Fibroblast of villous mesenchyme (primary cell): ENCODE measurements at regions not wholly inside any gene's neighbourhood (a gene's known extent, or its start where the extent isn't known, plus 50 kb on each side); places are given as distances from the start of the nearest gene placed in this dataset.

ENCODE experiments used
- DNase-seq: peaks from one replicate; pipeline ENCODE4 v3.0.0-alpha.2; 2010; ENCODE audit warnings: low read depth
- H3K4me3 ChIP-seq: 2 replicates; pipeline ENCODE4 v1.5.1; 2011; ENCODE audit warnings: low read depth, mild to moderate bottlenecking, low read length
- CTCF ChIP-seq: IDR thresholded peaks from 2 replicates; pipeline ENCODE4 v1.5.1; 2012; ENCODE audit warnings: low read depth, mild to moderate bottlenecking, low read length; ENCODE audit not compliant: insufficient read depth

- no peak for DNase-seq
- no peak for TF ChIP-seq CTCF
- H3K4me3 ChIP-seq: no peak overlapping the region
These were observed 355.3 kb upstream of the SFSWAP start for GRCh38 chr12:131355361-131356245.

- no peak overlapping the region for H3K4me3 ChIP-seq
- no peak for DNase-seq
- TF ChIP-seq CTCF: no peak
These were observed 354.3 kb upstream of the SFSWAP start for GRCh38 chr12:131356485-131357184.

- H3K4me3 ChIP-seq: no peak overlapping the region
- DNase-seq: no peak
- no peak for TF ChIP-seq CTCF
These were observed 353.6 kb upstream of the SFSWAP start for GRCh38 chr12:131357185-131357747.

- no peak for TF ChIP-seq CTCF
- H3K4me3 ChIP-seq: no peak overlapping the region
- DNase-seq: no peak
These were observed 353.0 kb upstream of the SFSWAP start for GRCh38 chr12:131357920-131358319.

- DNase-seq: no peak
These were observed 348.3 kb upstream of the SFSWAP start for GRCh38 chr12:131362291-131363211.

More at GRCh38 chr12:131362291-131363211, 348.3 kb upstream of the SFSWAP start:
- TF ChIP-seq CTCF: no peak
- no peak overlapping the region for H3K4me3 ChIP-seq
